ENCODE measurements at regions not wholly inside any gene's neighbourhood (a gene's known extent, or its start where the extent isn't known, plus 50 kb on each side); places are given as distances from the start of the nearest gene placed in this dataset.

DNA sequence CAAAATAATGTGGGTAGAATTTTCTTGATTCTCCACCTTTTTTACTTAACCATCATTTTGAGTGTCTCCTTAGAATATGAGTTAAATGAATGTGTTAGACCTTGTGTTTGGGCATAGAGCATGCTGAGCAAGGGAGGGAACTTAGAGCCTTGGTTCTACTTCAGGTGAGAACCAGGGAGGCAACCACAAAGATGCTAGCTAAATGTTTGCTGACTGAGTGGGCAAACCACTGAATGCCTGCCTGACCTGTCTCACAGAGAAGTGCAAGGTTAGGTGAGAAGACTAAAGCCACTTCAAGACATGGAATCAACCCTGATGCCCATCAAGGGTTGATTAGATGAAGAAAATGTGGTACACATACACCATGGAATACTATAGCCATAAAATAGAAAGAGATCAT is 242.6 kb upstream of the ZNF32 start:
- H3K27ac ChIP-seq (ENCODE audit: low read depth, low read length), result no peak overlapping the region
- ATAC-seq (no peak), DNase-seq (ENCODE audit: low read depth, low spot score) (no peak)
- intact Hi-C loops (cut with micrococcal nuclease), result no loop called here
- no peak for TF ChIP-seq EZH2 (IDR thresholded peaks at IDR 0.05)
- TF ChIP-seq SIN3A (IDR thresholded peaks at IDR 0.05; ENCODE audit: low read depth), result no peak
- no peak for TF ChIP-seq EZH2phosphoT487 (IDR thresholded peaks at IDR 0.05; ENCODE audit: borderline replicate concordance)
- TF ChIP-seq SP1 (IDR thresholded peaks at IDR 0.05; ENCODE audit: low read depth), result no peak
- TF ChIP-seq JUND (IDR thresholded peaks at IDR 0.05), result no peak
- TF ChIP-seq, protein P1, sequence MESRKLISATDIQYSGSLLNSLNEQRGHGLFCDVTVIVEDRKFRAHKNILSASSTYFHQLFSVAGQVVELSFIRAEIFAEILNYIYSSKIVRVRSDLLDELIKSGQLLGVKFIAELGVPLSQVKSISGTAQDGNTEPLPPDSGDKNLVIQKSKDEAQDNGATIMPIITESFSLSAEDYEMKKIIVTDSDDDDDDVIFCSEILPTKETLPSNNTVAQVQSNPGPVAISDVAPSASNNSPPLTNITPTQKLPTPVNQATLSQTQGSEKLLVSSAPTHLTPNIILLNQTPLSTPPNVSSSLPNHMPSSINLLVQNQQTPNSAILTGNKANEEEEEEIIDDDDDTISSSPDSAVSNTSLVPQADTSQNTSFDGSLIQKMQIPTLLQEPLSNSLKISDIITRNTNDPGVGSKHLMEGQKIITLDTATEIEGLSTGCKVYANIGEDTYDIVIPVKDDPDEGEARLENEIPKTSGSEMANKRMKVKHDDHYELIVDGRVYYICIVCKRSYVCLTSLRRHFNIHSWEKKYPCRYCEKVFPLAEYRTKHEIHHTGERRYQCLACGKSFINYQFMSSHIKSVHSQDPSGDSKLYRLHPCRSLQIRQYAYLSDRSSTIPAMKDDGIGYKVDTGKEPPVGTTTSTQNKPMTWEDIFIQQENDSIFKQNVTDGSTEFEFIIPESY (IDR thresholded peaks at IDR 0.05; ENCODE audit: extremely low read depth, insufficient replicate concordance, low read length), result no peak
- TF ChIP-seq, protein P2, sequence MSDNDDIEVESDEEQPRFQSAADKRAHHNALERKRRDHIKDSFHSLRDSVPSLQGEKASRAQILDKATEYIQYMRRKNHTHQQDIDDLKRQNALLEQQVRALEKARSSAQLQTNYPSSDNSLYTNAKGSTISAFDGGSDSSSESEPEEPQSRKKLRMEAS (IDR thresholded peaks at IDR 0.05), result no peak
- no peak for TF ChIP-seq ZNF274 (IDR thresholded peaks at IDR 0.05; ENCODE audit: low read depth, low read length)
- no peak for TF ChIP-seq CBX3 (IDR thresholded peaks at IDR 0.05; ENCODE audit: low read depth)
- no peaks in the 10 kb centered on the region for H4K20me1 ChIP-seq (ENCODE audit: insufficient read depth)
- no peak overlapping the region for H3K9ac ChIP-seq (ENCODE audit: low read length)
- H3K4me3 ChIP-seq (replicated peaks in 1 of 2; ENCODE audit: low read depth in 1 of 2, low read length in 2 of 2), result no peak overlapping the region
- POLR2A ChIA-PET, result no interaction called here
- no peak overlapping the region for H3K4me2 ChIP-seq (ENCODE audit: low read length)
- no peaks in the 10 kb centered on the region for H3K36me3 ChIP-seq (ENCODE audit: control insufficient read depth in 1 of 2, insufficient read depth in 2 of 2, low read length in 2 of 2)
- no peak overlapping the region for H2AFZ ChIP-seq (ENCODE audit: low read depth, low read length, poor library complexity, severe bottlenecking)
- no peaks in the 10 kb centered on the region for H3K9me3 ChIP-seq (ENCODE audit: control insufficient read depth in 1 of 2, insufficient read depth in 1 of 2, low read depth in 1 of 2, low read length in 2 of 2)
- no peaks in the 10 kb centered on the region for H3K4me1 ChIP-seq (ENCODE audit: control insufficient read depth in 1 of 2, insufficient read depth in 2 of 2, low read length in 2 of 2)
- RAD21 ChIA-PET (ENCODE audit: low non-redundant PET in 1 of 2, low total read pairs in 2 of 2, uncharacterized antibody in 2 of 2, unreplicated experiment in 2 of 2), result no interaction called here
- peaks cover 35% of the 10 kb centered on the region for H3K27me3 ChIP-seq (ENCODE audit: insufficient read depth, low read length)
- no peaks in the 10 kb centered on the region for H3K79me2 ChIP-seq (ENCODE audit: insufficient read depth, low read length)
- CTCF ChIA-PET, result no interaction called here
- no TSS peak for BruUV-seq (replicated peaks)
- H3K9me2 ChIP-seq (ENCODE audit: insufficient read depth), result no peaks in the 10 kb centered on the region

DNA sequence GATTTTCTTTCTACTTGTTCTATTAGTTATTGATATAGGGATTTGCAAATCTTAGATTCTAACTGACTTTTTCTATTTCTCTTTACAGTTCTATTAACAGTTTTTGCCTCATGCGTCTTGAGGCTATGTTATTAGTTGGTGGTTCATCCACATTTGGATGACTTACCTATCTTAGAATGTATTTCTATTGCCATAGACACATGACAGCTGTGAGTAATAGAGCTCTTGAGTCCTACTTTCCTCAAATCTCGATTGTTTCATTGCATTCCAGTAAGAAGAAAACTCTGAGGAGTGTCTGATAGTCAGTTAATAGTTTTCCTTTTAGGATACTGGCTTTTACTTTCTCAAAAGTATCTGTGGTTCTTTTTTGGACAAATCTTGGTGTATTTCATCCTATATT is 241.4 kb upstream of the ZNF32 start:
- no peak for ATAC-seq
- Histone ChIP-seq H2AFZ (ENCODE audit: low read depth, low read length, poor library complexity, severe bottlenecking) (no peak overlapping the region), H3K9ac (ENCODE audit: low read length) (no peak overlapping the region), H3K27me3 (ENCODE audit: insufficient read depth, low read length) (peaks cover 40% of the 10 kb centered on the region), H4K20me1 (ENCODE audit: insufficient read depth) (no peaks in the 10 kb centered on the region), H3K4me2 (ENCODE audit: low read length) (no peak overlapping the region), H3K36me3 (ENCODE audit: control insufficient read depth in 1 of 2, insufficient read depth in 2 of 2, low read length in 2 of 2) (no peaks in the 10 kb centered on the region), H3K4me3 (replicated peaks in 1 of 2; ENCODE audit: low read depth in 1 of 2, low read length in 2 of 2) (no peak overlapping the region), H3K79me2 (ENCODE audit: insufficient read depth, low read length) (no peaks in the 10 kb centered on the region), H3K27ac (ENCODE audit: low read depth, low read length) (no peak overlapping the region), H3K4me1 (ENCODE audit: control insufficient read depth in 1 of 2, insufficient read depth in 2 of 2, low read length in 2 of 2) (no peaks in the 10 kb centered on the region), H3K9me3 (ENCODE audit: control insufficient read depth in 1 of 2, insufficient read depth in 1 of 2, low read depth in 1 of 2, low read length in 2 of 2) (no peaks in the 10 kb centered on the region), H3K9me2 (ENCODE audit: insufficient read depth) (no peaks in the 10 kb centered on the region)
- intact Hi-C loops (cut with micrococcal nuclease), result no loop called here
- TF ChIP-seq, protein P2 (IDR thresholded peaks at IDR 0.05), result no peak
- TF ChIP-seq, protein P3, sequence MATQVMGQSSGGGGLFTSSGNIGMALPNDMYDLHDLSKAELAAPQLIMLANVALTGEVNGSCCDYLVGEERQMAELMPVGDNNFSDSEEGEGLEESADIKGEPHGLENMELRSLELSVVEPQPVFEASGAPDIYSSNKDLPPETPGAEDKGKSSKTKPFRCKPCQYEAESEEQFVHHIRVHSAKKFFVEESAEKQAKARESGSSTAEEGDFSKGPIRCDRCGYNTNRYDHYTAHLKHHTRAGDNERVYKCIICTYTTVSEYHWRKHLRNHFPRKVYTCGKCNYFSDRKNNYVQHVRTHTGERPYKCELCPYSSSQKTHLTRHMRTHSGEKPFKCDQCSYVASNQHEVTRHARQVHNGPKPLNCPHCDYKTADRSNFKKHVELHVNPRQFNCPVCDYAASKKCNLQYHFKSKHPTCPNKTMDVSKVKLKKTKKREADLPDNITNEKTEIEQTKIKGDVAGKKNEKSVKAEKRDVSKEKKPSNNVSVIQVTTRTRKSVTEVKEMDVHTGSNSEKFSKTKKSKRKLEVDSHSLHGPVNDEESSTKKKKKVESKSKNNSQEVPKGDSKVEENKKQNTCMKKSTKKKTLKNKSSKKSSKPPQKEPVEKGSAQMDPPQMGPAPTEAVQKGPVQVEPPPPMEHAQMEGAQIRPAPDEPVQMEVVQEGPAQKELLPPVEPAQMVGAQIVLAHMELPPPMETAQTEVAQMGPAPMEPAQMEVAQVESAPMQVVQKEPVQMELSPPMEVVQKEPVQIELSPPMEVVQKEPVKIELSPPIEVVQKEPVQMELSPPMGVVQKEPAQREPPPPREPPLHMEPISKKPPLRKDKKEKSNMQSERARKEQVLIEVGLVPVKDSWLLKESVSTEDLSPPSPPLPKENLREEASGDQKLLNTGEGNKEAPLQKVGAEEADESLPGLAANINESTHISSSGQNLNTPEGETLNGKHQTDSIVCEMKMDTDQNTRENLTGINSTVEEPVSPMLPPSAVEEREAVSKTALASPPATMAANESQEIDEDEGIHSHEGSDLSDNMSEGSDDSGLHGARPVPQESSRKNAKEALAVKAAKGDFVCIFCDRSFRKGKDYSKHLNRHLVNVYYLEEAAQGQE (IDR thresholded peaks at IDR 0.05; ENCODE audit: low read depth), result no peak
- TF ChIP-seq SIN3A (IDR thresholded peaks at IDR 0.05; ENCODE audit: low read depth) (no peak), POLR2A (IDR thresholded peaks at IDR 0.05; ENCODE audit: borderline replicate concordance, extremely low read depth, insufficient read depth, insufficient read length) (no peak), SP1 (IDR thresholded peaks at IDR 0.05; ENCODE audit: low read depth) (no peak), ZNF274 (IDR thresholded peaks at IDR 0.05; ENCODE audit: low read depth, low read length) (no peak), ELF1 (IDR thresholded peaks at IDR 0.05; ENCODE audit: borderline replicate concordance, low read depth) (no peak), CBX3 (IDR thresholded peaks at IDR 0.05; ENCODE audit: low read depth) (no peak), ZFX (IDR thresholded peaks at IDR 0.05) (no peak)
- DNase-seq (ENCODE audit: low read depth, low spot score), result no peak
- ChIA-PET CTCF (no interaction called here), RAD21 (ENCODE audit: low non-redundant PET in 1 of 2, low total read pairs in 2 of 2, uncharacterized antibody in 2 of 2, unreplicated experiment in 2 of 2) (no interaction called here), POLR2A (no interaction called here)
- BruUV-seq (replicated peaks), result no TSS peak

All from HCT116 (cell line).